Hematopoietic multipotent progenitor cell treated with erythropoietin and hydrocortisone succinate and interleukin-3 and kit ligand, for 8 days (in vitro differentiated cells): ENCODE measurements at regions not wholly inside any gene's neighbourhood (a gene's known extent, or its start where the extent isn't known, plus 50 kb on each side); places are given as distances from the start of the nearest gene placed in this dataset.

Source experiments
- DNase-seq: peaks from one replicate; pipeline ENCODE4 v3.0.0-alpha.2; 2015

DNA sequence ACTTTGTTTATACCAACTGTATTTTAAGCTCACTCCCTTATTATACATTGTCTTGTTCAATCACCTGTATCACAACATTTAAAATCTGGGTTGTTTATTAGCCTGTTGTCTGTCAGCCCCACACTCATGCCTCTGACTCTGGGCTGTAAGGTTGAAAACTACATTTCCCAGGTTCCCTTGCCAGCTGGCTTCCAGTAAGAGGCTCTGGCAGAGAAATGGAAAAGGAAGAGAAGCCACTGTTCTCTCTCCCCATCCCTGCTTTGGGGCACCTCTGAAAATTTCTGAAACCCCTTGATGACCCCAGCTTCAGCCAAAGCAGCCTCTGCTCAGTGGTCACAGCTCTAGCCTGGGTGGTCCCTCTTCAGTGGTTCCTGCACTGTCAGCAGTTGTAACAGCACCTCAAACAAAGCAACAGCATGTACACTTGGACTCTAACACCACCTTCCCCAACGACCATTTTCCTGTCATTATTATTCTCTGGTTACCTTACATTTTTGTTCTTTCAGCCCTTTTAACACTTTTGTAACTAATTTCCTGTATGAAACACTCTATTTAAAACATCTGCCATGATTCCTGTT, 108.9 kb upstream of the LGALSL start:
- DNase-seq, result no peak

- no peak for DNase-seq
Observed at GRCh38 chr2:64345998-64346397, 108.0 kb upstream of the LGALSL start.

- no peak for DNase-seq
Observed at GRCh38 chr2:64348386-64349130, 105.4 kb upstream of the LGALSL start.

GRCh38 chr2:64349131-64349530, 104.8 kb upstream of the LGALSL start:
- DNase-seq, result no peak

- no peak for DNase-seq
Observed at GRCh38 chr2:64350996-64351395, 103.0 kb upstream of the LGALSL start.

DNA sequence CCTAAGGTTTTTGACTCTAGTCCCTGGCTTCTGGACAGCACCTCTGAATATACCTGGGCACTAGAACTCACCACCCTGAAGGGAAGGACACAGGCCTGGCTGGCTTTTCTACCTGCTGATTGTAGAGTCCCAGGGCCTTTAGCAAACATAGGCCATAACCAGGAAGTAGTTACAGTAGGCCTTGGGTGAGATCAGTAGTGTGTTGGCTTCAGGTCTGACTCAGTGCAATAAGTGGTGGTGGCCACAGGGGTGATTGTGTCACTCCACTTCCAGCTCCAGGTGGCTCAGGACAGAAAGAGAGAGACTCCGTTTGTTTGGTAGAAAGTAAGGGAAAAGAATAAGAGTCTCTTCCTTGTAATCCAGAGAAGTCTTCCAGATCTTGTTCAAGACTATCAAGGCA, 101.7 kb upstream of the LGALSL start:
- no peak for DNase-seq

DNA sequence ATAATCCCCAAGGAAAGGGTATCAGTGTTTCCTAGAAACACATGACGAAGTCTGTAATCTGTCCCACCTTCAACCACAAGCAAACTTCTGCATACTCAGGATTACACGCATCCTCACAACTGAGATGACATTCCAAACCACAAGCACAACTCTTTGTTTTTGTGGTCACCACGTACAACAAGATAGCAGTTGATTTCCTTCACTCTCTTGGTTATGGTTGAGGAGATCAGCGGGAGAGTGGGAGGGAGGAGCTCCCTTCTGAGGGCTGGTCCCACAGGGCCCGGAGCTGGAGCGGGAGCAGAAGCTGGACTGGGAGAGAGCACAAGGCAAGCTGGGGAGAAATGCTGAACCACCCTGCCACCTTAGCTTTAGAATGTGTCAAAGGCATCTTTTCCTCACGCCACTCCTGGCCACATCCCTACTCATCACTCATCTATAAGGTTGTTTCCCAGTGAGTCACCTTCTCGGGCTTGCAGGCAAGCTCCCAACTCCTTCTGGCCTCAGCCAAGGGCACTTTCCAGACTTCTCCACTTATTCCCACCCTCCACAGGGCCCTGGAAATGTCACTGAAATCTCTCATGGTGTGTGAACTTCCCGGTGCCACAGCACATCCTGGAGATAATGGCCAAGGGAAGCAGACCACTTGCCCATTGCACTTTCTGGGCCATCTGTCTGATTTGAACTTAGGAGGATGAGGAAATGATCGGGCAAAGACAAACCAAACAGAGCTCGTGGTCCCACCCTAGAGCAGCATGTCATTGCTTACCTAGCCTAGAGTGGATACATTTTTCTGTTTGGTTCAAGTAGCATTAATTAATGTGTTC, 98.9 kb upstream of the LGALSL start:
- peak; percentile 88 for DNase-seq

DNA sequence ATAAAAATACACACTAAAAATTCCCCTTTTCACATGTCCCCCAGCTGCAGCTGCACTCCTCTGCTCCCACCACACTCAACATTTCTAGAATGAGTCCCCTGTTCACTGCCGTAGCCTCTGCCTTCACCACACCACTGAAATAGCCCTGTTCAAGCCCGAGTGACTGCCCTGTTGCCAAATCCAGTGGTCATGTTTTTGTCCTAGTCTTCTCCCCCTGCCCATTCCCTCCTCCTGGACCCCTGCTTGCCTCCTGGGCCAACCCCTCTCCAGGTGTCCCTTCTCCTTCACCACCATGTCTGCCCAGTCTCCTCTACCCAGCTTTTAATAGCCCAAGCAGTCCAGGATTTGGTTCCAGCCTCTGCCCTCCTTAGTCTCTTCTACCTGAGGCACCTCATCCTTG, 97.1 kb upstream of the LGALSL start:
- DNase-seq, result no peak

DNA sequence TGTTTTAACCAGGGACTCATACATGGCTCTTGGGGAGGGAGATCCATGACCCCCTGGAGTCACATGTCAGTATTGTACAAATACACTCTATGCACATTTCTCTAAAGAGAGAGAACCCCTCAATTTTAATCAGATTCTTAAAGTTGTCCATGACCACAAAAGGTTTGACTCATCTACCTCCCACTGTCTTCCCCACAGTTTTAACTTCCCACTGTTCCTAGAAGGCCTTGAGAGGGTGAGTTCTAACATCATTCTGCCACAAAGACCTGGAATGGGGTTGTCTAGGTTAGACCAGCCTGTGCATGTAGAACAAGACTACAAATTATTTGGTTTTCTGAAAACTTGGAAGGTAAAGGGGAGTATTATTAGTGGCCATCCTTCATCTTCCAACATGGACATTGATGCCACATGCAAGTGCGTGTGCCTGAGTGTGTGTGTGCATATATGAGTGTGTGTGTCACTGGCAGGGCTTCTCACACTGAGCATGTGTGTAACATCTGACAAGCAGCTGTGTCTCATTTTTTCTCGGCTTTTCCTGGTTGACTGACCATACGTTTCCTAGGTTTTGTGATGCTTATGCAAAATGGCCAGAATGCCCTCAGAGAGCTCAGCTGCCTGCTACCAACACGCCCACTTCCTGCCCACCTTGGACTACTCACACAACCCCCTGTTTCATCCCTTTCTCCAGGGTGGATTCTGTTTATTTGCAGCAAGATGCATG, 94.6 kb upstream of the LGALSL start:
- no peak for DNase-seq

- DNase-seq, result peak; percentile 59
Observed at GRCh38 chr2:64359892-64360657, 93.9 kb upstream of the LGALSL start.

DNA sequence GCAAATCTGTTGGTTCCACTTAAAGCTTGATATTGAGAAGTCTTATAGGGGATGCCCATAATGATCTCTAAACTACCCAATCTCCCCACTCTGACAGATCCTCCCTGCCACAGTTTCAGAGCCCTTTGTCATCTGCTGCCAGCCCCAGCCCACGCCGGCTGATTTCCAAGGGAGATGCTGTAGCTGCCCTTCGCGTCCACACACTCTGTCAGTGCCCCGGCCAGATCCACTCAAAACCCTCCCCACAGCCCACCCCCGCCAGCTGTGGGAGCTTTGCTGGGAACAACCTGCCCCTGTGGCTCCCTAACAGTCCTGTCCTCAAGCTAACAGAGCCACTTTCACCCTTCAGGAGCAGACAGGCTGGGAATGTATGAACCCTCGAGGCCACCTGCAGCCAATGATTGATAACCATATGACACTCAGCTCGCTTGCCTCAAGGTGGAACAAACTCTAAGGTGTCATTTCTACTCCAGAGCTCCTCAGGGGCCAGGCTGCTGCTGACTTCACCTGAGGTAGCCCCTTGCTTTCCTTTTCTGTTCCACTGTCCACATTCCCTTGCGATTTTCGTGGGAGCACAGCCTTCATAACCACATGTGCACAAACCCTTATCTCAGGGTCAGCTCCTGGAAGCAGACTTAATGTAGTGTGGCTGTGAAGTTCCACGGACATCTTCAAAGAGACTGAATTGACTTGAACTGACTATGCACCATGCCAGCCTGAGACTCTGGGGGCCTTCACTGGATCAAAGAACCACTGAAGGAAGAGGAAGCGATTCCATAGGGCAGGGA, 92.6 kb upstream of the LGALSL start:
- no peak for DNase-seq

DNA sequence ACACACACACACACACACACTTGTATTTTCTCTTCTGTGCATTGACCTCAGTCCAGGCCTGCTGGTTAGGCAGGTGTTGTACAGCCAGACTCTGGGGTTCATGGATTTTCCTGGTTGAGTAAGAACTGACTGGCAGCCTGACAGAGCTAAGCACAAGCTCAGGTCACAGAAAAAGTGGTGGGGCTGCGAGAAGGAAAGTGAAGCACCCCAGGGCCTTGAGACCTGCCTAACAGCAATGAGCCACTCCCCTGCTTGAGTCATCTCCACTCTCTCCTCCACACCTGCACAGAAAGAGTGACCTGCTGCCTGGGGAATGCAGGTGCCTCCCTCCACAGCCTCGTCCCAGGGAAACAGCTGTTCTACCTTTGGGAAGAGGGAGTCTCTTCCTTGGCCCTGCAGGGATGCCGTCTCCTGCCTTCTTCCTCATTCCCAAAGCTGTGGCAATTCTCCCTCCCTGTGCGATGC, 91.4 kb upstream of the LGALSL start:
- no peak for DNase-seq

DNA sequence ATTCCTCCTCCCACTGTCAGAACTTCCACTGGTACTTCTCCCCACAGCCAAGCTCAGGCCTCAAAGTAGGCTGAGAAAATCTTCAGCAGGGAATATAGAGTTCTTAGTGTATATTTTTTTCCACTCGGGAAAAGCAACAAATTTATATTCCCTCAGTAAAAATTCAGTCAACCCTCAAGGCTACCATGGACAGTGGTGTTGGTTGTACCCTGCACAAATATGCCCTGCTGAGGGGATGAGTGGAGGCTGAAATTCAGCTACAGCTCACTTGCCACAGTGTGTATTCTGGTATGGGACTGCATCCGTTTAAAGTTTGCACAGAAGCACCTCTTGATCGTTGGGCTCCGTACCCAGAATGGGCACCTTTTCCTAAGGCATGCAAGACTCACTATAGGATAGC, 90.8 kb upstream of the LGALSL start:
- DNase-seq, result no peak

DNA sequence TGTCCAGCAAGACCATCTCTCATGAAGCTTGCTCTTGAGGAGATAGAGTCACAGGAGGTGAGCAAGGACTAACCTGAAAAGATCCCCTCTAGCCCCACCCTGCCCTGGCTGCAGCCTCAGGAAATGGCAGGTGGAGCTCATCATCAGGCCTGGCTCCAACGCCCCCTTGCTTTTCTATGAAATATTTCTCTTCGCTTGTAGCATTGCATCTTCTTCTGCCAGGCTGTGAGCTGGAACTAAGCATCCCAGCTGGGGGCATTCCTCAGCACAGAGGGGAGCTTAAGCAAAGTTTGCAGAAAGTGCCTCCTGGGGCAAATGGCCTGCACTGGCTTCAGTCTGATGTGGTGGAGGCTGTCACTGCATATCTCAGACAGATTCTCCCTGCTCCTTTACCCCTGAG, 90.1 kb upstream of the LGALSL start:
- no peak for DNase-seq

- no peak for DNase-seq
Observed at GRCh38 chr2:64367444-64368232, 86.3 kb upstream of the LGALSL start.

DNA sequence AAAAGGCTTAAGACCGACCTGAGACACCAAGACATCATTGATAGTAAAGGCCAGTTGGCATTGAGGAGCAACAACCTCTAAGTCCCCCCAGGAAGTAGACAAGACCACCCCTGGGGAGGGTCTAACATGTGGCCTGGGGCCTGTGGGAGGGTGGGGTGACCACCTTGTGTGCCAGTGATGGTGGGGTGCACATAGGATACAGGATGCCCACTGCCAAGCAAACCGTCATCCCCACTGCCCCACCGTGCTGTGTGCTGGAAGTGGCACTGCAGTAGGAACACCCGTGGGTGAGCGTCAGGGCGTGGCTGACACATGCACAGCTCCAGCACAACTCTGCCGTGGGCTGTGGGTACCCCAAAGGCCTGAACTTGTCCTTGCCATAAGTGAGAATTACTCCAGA, 84.3 kb upstream of the LGALSL start:
- no peak for DNase-seq

DNA sequence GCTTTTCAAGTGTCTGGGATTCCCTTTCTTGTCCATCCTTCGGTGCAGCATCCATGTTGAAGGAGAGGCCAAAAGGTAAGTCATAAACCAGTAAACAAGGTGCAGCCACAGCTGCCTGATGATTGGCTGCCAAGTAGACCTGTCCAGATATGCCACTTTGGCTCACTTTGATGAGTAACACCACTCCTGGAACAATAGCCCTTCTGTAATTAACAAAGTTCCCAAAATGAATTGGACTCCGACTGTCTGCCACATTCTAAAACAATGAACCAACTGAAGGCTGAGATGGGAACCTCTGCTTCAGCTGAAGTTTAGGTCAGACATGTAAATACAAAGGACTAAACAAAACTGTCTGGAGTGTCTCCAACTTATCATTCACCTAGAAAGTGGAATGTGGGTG, 82.2 kb upstream of the LGALSL start:
- DNase-seq, result no peak

GRCh38 chr2:64374686-64375085, 79.3 kb upstream of the LGALSL start:
- DNase-seq, result peak; percentile 48

- no peak for DNase-seq
Observed at GRCh38 chr2:64376926-64377325, 77.0 kb upstream of the LGALSL start.

DNA sequence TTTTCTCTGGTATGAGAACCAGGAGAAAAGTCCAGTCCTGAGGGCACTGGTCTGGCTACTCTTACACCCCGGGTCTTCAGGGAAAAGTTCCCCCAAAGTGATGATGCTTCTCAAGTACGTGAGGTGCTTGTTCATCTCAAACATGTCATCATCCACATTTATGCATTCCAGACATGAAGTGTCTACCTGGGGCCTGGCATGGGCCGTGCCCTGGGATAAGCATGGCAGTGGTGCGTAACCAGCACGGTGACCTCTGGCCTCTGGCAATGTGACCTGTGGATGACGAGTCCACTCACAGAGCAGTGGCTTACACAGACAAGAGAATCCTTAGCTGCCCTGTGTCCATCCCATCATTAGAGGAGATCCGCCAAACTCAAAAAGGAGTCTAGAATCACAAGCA, 74.8 kb upstream of the LGALSL start:
- DNase-seq, result no peak
